GM18505 (cell line): ENCODE measurements at regions not wholly inside any gene's neighbourhood (a gene's known extent, or its start where the extent isn't known, plus 50 kb on each side); places are given as distances from the start of the nearest gene placed in this dataset.

Source experiments
- ATAC-seq: cut with Tn5 transposase; IDR thresholded peaks from one replicate; pipeline ENCODE4 v1.9.1; 2021; ENCODE audit not compliant: unreplicated experiment
- POLR2A ChIP-seq: IDR thresholded peaks from 4 replicates; pipeline ENCODE4 v1.6.1; 2011; ENCODE audit warnings: borderline replicate concordance; ENCODE audit not compliant: insufficient read depth, insufficient read length; ENCODE audit errors: extremely low read depth

GRCh38 chr10:2022401-2022800 is 285.1 kb upstream of the ADARB2 start:
- TF ChIP-seq POLR2A: no peak
- no peak for ATAC-seq

GRCh38 chr10:2020836-2021235 is 283.5 kb upstream of the ADARB2 start:
- no peak for ATAC-seq
- no peak for TF ChIP-seq POLR2A

GRCh38 chr10:2019803-2020202 is 282.5 kb upstream of the ADARB2 start:
- no peak for ATAC-seq
- TF ChIP-seq POLR2A: no peak

GRCh38 chr10:2019281-2019680 is 282.0 kb upstream of the ADARB2 start:
- ATAC-seq: no peak
- TF ChIP-seq POLR2A: no peak

GRCh38 chr10:2014541-2014940 is 277.2 kb upstream of the ADARB2 start:
- no peak for TF ChIP-seq POLR2A
- ATAC-seq: no peak

GRCh38 chr10:2012209-2012608 is 274.9 kb upstream of the ADARB2 start:
- no peak for ATAC-seq
- no peak for TF ChIP-seq POLR2A

GRCh38 chr10:2011106-2011716 is 273.9 kb upstream of the ADARB2 start:
- TF ChIP-seq POLR2A: no peak
- ATAC-seq: no peak

GRCh38 chr10:2005546-2005945 is 268.2 kb upstream of the ADARB2 start:
- no peak for ATAC-seq

GRCh38 chr10:1992930-1993329 is 255.6 kb upstream of the ADARB2 start:
- no peak for ATAC-seq
- no peak for TF ChIP-seq POLR2A

More at GRCh38 chr10:2005546-2005945, 268.2 kb upstream of the ADARB2 start:
- TF ChIP-seq POLR2A: no peak

- no peak for ATAC-seq
- no peak for TF ChIP-seq POLR2A
Measured at GRCh38 chr10:1989090-1989489, 251.8 kb upstream of the ADARB2 start.

- ATAC-seq: no peak
- TF ChIP-seq POLR2A: no peak
Measured at GRCh38 chr10:1981976-1982375, 244.7 kb upstream of the ADARB2 start.

- no peak for ATAC-seq
- no peak for TF ChIP-seq POLR2A
Measured at GRCh38 chr10:1980459-1980858, 243.1 kb upstream of the ADARB2 start.

- ATAC-seq: no peak
- no peak for TF ChIP-seq POLR2A
Measured at GRCh38 chr10:1978584-1978983, 241.3 kb upstream of the ADARB2 start.

GRCh38 chr10:1977461-1977860 is 240.1 kb upstream of the ADARB2 start:
- TF ChIP-seq POLR2A: no peak
- no peak for ATAC-seq

- no peak for TF ChIP-seq POLR2A
- ATAC-seq: no peak
Measured at GRCh38 chr10:1972406-1972805, 235.1 kb upstream of the ADARB2 start.
